ENCODE measurements at regions not wholly inside any gene's neighbourhood (a gene's known extent, or its start where the extent isn't known, plus 50 kb on each side); places are given as distances from the start of the nearest gene placed in this dataset.
A peak's percentile ranks its signal among the peaks of the same experiment; 100 is the strongest.

GRCh38 chr13:40271931-40272775 is 394.3 kb downstream of the FOXO1 start:
- DNase-seq: peak; percentile 14

- no peak for DNase-seq
These were observed 393.7 kb downstream of the FOXO1 start for GRCh38 chr13:40272776-40273139.

GRCh38 chr13:40273253-40274025 is 393.0 kb downstream of the FOXO1 start:
- no peak for DNase-seq

- DNase-seq: no peak
These were observed 392.3 kb downstream of the FOXO1 start for GRCh38 chr13:40274103-40274502.

GRCh38 chr13:40275155-40275554 is 391.3 kb downstream of the FOXO1 start:
- DNase-seq: no peak

- peak; percentile 27 for DNase-seq
These were observed 390.8 kb downstream of the FOXO1 start for GRCh38 chr13:40275636-40276035.

GRCh38 chr13:40283666-40284065 is 382.8 kb downstream of the FOXO1 start:
- DNase-seq: no peak

GRCh38 chr13:40285634-40286033 is 380.8 kb downstream of the FOXO1 start:
- DNase-seq: no peak

GRCh38 chr13:40287428-40287827 is 379.0 kb downstream of the FOXO1 start:
- no peak for DNase-seq

GRCh38 chr13:40288259-40288658 is 378.2 kb downstream of the FOXO1 start:
- no peak for DNase-seq

GRCh38 chr13:40290758-40291157 is 375.7 kb downstream of the FOXO1 start:
- DNase-seq: no peak

- DNase-seq: no peak
These were observed 374.3 kb downstream of the FOXO1 start for GRCh38 chr13:40292108-40292507.

GRCh38 chr13:40292536-40292935 is 373.9 kb downstream of the FOXO1 start:
- DNase-seq: no peak

GRCh38 chr13:40302351-40302750 is 364.1 kb downstream of the FOXO1 start:
- DNase-seq: no peak

- DNase-seq: no peak
These were observed 362.1 kb downstream of the FOXO1 start for GRCh38 chr13:40304391-40304790.

GRCh38 chr13:40306817-40307216 is 359.6 kb downstream of the FOXO1 start:
- no peak for DNase-seq

- no peak for DNase-seq
These were observed 356.6 kb downstream of the FOXO1 start for GRCh38 chr13:40309881-40310280.

GRCh38 chr13:40311356-40312101 is 354.9 kb downstream of the FOXO1 start:
- DNase-seq: no peak

GRCh38 chr13:40313269-40314200 is 352.9 kb downstream of the FOXO1 start:
- no peak for DNase-seq

- no peak for DNase-seq
These were observed 350.9 kb downstream of the FOXO1 start for GRCh38 chr13:40315416-40316064.

- DNase-seq: no peak
These were observed 350.1 kb downstream of the FOXO1 start for GRCh38 chr13:40316301-40316700.

- no peak for DNase-seq
These were observed 348.5 kb downstream of the FOXO1 start for GRCh38 chr13:40317980-40318327.
